ENCODE measurements at regions not wholly inside any gene's neighbourhood (a gene's known extent, or its start where the extent isn't known, plus 50 kb on each side); places are given as distances from the start of the nearest gene placed in this dataset.
"Not testable (repeated sequence)": the region's sequence is repeated elsewhere in the genome, so short reads cannot be mapped to it uniquely, and the experiment has no call there.

DNA sequence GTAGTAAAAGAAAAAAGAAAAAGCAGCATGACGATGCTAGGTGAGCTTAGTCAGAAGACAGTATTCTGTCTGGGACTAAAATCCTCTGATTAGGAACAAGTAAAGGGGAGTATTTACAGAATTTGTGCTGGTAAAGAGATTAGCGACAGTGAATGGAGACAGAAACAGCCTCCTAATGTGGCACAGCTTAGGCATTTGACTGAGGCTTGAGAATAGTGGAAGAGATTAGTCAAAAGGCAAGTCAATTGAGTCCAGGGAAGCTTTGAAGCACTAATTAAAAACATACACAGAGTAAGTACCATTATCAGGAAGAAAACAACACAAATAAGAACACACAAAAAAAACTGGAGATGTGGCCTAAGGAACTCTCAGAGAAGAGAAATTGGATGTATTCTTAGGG is 131.9 kb upstream of the CLEC14A start:
- Mint-ChIP-seq H3K4me1 (no peaks in the 10 kb centered on the region), H3K27ac (no peak overlapping the region), H3K27me3 (peaks cover 1% of the 10 kb centered on the region), H3K4me3 (no peak overlapping the region), H3K36me3 (ENCODE audit: low read depth) (no peaks in the 10 kb centered on the region), H3K9me3 (no peaks in the 10 kb centered on the region)
- DNase-seq (no peak), ATAC-seq (no peak)

DNA sequence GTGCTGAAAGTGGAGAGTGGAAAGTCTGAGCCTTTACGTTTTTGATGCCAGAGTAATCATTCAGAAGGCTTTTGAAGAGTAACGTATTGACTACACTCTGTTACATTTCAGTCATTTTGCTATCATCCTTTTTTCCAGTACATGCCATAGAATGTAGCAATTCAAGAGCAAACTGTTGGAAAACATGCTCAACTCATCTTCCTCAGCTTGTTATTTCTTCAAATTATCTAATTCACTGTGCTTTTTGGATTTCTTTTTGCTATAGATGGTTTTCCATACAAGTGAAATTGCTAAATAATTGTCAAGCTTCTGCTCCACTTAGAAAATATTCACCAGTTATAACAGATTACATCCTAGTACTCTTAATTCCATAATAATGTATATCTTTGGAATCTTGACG is 129.9 kb upstream of the CLEC14A start:
- no peaks in the 10 kb centered on the region for H3K27me3 Mint-ChIP-seq
- H3K4me3 Mint-ChIP-seq, result no peak overlapping the region
- no peaks in the 10 kb centered on the region for H3K36me3 Mint-ChIP-seq (ENCODE audit: low read depth)
- ATAC-seq (no peak), DNase-seq (no peak)
- H3K9me3 Mint-ChIP-seq, result no peaks in the 10 kb centered on the region
- no peaks in the 10 kb centered on the region for H3K4me1 Mint-ChIP-seq
- no peak overlapping the region for H3K27ac Mint-ChIP-seq

DNA sequence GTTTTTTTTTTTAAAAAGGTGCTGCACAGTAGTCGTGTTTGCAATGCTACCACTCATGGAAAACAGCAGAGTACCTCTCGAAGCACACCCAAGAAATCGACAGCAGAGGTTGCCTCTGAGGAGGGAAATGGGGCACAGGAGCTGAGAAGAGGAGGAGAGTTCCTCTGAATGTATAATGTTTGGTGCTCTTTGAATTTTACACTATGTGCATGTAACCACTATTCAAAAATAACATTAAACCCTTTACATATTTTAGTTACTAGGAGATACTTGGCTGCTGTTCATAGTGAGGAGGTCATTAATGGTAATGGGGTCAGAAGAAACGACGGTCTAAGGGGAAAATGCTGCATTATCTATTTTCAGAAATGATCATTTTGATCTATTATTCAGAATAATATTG is 129.4 kb upstream of the CLEC14A start:
- DNase-seq (no peak), ATAC-seq (no peak)
- H3K4me1 Mint-ChIP-seq, result no peaks in the 10 kb centered on the region
- H3K27me3 Mint-ChIP-seq, result no peaks in the 10 kb centered on the region
- H3K36me3 Mint-ChIP-seq (ENCODE audit: low read depth), result no peaks in the 10 kb centered on the region
- H3K4me3 Mint-ChIP-seq, result no peak overlapping the region
- no peaks in the 10 kb centered on the region for H3K9me3 Mint-ChIP-seq
- no peak overlapping the region for H3K27ac Mint-ChIP-seq

DNA sequence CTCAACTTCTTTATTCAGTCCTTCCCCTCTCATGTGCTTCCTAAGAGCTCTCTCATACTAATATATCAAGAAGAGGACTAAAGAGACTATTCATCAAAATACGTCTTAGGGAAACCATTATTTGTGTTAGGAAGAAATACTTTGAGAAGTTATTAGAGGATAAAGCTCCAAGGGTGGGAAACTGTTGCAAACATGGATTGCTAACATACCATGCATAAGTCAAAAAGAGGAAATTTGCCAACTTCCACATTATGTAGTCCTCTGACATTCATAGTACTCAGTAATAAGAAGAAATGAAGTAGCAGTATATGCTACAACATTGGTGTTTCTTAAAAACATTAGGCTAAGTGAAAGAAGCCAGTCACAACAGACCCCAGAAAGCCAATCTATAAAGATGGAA is 128.8 kb upstream of the CLEC14A start:
- H3K27ac Mint-ChIP-seq, result no peak overlapping the region
- DNase-seq, result no peak
- H3K4me1 Mint-ChIP-seq, result no peaks in the 10 kb centered on the region
- no peaks in the 10 kb centered on the region for H3K36me3 Mint-ChIP-seq (ENCODE audit: low read depth)
- H3K9me3 Mint-ChIP-seq, result no peaks in the 10 kb centered on the region
- ATAC-seq, result no peak
- H3K27me3 Mint-ChIP-seq, result no peaks in the 10 kb centered on the region
- H3K4me3 Mint-ChIP-seq, result no peak overlapping the region

DNA sequence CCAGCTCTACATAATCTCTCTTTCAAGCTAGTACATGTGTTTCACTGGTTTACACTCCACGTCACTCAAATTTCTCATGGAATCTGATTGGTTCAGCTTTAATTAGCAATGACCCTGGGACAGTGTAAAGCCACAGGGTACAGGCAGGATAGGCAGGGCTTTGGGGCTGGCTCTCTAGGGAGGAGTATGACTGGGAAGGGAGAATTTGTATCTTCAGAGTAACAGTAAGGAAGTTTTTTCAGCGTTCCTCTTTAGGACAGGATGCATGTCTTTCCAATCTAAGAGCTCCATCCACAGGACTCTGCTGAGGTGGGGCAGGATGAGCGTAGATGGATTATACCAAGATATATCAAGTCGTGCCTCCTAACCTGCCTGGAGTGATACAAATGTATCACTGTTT is 112.0 kb upstream of the CLEC14A start:
- no peak overlapping the region for H3K27ac Mint-ChIP-seq
- H3K36me3 Mint-ChIP-seq (ENCODE audit: low read depth), result no peaks in the 10 kb centered on the region
- ATAC-seq (no peak), DNase-seq (no peak)
- no peak overlapping the region for H3K4me3 Mint-ChIP-seq
- H3K4me1 Mint-ChIP-seq, result no peaks in the 10 kb centered on the region
- no peaks in the 10 kb centered on the region for H3K27me3 Mint-ChIP-seq
- H3K9me3 Mint-ChIP-seq, result no peaks in the 10 kb centered on the region

DNA sequence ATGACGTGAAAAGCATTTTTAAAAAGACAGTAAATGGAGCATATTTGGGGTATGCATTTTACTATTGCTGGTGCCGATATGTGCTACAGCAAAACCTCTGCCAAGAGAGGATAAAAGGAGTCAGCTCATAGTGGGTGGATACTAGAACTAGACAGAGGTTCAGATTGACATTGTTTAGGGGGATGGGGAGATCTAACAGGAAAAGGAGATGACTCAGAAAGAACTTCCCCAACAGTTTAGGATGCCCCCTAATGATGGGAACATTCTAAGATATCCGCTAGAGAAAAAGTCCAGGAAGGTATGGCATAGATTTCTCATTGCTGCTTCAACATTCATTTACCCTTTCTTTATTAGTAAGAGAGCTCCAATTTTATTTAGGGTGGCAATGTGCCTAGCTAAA is 110.5 kb upstream of the CLEC14A start:
- DNase-seq (no peak), ATAC-seq (no peak)
- no peaks in the 10 kb centered on the region for H3K36me3 Mint-ChIP-seq (ENCODE audit: low read depth)
- no peaks in the 10 kb centered on the region for H3K4me1 Mint-ChIP-seq
- H3K27ac Mint-ChIP-seq, result no peak overlapping the region
- H3K27me3 Mint-ChIP-seq, result no peaks in the 10 kb centered on the region
- H3K9me3 Mint-ChIP-seq, result no peaks in the 10 kb centered on the region
- no peak overlapping the region for H3K4me3 Mint-ChIP-seq

DNA sequence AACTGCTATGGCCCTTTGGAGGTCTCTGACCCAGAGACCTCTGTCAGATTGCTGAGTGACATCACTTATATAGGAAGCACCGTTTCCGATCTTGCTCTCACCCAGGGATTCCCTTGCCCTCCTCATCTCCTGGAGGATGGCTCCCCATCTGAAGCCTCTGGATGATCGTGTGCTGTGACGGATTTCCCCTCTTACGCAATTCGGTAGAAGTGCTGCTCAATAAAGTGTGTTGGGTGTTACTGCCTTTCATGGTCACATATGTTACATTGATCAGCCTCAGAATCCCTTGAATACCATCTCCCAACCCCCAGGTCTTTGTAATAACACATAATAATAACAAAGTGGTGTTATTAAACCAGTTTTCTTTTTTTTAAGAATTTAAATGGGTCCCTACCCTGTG is 107.3 kb upstream of the CLEC14A start:
- Mint-ChIP-seq H3K9me3 (peaks cover 10% of the 10 kb centered on the region), H3K27me3 (peaks cover 2% of the 10 kb centered on the region), H3K4me1 (no peaks in the 10 kb centered on the region), H3K36me3 (ENCODE audit: low read depth) (no peaks in the 10 kb centered on the region), H3K4me3 (no peak overlapping the region), H3K27ac (no peak overlapping the region)
- ATAC-seq (no peak), DNase-seq (no peak)

DNA sequence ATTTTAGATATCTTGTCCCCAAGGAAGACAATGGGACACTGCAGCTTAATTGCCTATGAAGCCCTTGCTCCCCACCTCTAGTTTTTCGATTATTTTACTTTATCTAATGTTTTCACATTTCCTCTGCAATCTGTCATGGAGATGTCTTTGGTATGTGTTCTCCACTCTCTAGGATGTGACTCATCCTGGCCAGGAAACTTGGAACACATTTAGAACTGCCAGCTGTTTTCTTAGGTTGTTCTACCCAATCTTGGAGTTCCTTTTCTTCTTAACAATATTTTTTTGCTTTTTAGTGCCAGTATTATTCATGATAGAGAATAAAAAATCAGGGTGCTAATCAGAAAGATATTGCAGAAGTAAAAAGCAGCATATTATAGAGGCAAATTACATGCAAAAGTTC is 101.7 kb upstream of the CLEC14A start:
- Mint-ChIP-seq H3K27ac (no peak overlapping the region), H3K27me3 (peaks cover 2% of the 10 kb centered on the region), H3K4me1 (no peaks in the 10 kb centered on the region), H3K9me3 (peaks cover 17% of the 10 kb centered on the region), H3K36me3 (ENCODE audit: low read depth) (no peaks in the 10 kb centered on the region), H3K4me3 (no peak overlapping the region)
- no peak for ATAC-seq
- no peak for DNase-seq

DNA sequence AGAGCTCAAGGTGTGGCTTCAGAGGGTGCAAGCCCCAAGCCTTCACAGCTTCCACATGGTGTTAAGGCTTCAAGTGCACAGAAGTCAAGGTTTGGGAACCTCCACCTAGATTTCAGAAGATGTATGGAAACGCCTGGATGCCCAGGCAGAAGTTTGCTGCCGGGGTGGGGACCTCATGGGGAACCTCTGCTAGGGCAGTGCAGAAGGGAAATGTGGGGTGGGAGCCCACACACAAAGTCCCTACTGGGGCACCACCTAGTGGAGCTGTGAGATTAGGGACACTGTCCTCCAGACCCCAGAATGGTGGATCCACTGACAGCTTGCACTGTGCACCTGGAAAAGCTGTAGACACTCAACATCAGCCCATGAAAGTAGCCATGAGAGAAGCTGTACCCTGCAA is 99.6 kb upstream of the CLEC14A start:
- ATAC-seq; H3K4me1 Mint-ChIP-seq; H3K27ac Mint-ChIP-seq; H3K36me3 Mint-ChIP-seq (ENCODE audit: low read depth); H3K27me3 Mint-ChIP-seq; H3K4me3 Mint-ChIP-seq; DNase-seq: not testable (repeated sequence)
- peaks cover 17% of the 10 kb centered on the region for H3K9me3 Mint-ChIP-seq

DNA sequence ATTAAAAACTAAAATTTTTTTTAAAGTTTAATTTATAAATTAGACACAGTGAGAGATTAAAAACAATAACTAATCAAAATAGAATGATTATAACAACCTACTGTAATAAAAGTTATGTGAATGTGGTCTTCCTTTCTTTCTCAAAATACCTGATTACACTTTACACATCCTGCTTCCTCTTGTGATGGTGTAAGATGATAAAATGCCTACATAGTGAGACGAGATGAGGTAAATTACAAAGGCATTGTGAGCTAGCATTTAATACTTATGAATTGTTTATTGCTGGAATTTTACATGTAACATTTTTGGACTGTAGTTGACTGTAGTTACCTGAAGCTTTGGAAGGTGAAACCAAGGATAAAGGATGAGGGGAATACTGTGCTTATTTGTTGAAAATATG is 94.2 kb upstream of the CLEC14A start:
- H3K4me3 Mint-ChIP-seq, result no peak overlapping the region
- no peaks in the 10 kb centered on the region for H3K4me1 Mint-ChIP-seq
- ATAC-seq (no peak), DNase-seq (no peak)
- no peaks in the 10 kb centered on the region for H3K36me3 Mint-ChIP-seq (ENCODE audit: low read depth)
- H3K27me3 Mint-ChIP-seq, result no peaks in the 10 kb centered on the region
- H3K9me3 Mint-ChIP-seq, result peaks cover 11% of the 10 kb centered on the region
- H3K27ac Mint-ChIP-seq, result no peak overlapping the region

DNA sequence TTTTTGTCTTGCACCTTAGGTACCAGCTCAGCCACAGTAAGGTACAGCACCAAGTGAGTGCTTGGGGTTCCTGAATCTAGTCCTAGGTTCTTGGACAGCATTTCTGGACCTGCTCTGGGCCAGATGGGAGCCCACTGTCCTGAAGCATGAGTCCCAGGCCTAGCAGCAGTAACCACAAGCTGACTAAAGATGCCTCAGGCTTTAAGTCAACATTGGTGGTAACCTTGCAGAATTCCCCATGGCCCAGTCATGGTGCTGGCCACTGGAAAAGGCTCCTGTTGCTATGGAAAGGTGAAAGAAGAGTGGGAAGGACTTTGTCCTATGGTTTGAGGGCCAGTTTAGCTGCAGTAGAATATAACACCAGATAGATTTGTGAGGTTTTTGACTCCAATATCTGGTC is 86.9 kb upstream of the CLEC14A start:
- H3K9me3 Mint-ChIP-seq, result no peaks in the 10 kb centered on the region
- H3K4me3 Mint-ChIP-seq, result no peak overlapping the region
- no peak overlapping the region for H3K27ac Mint-ChIP-seq
- H3K36me3 Mint-ChIP-seq (ENCODE audit: low read depth), result no peaks in the 10 kb centered on the region
- no peaks in the 10 kb centered on the region for H3K4me1 Mint-ChIP-seq
- H3K27me3 Mint-ChIP-seq, result peaks cover 7% of the 10 kb centered on the region
- ATAC-seq (no peak), DNase-seq (no peak)

DNA sequence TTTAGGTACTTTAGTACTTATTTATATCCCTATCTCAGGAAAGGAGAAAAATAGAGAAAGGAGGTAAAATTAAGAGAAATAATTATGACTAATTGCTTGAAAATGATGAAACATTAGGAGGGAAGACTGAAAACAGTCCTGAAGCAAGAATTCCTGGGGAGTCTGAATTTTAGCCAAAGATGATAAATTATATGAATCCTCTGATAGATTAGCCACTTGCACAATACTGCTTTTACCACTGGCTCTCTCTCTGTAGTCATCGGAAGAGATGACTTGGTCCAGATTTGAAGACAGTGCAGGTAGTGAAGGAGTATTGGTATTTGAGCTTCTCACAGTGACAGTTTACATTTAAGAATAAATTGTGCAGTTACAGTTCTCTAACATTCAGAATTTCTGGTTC is 83.8 kb upstream of the CLEC14A start:
- no peaks in the 10 kb centered on the region for H3K36me3 Mint-ChIP-seq (ENCODE audit: low read depth)
- H3K27me3 Mint-ChIP-seq, result peaks cover 7% of the 10 kb centered on the region
- no peak overlapping the region for H3K27ac Mint-ChIP-seq
- H3K4me3 Mint-ChIP-seq, result no peak overlapping the region
- ATAC-seq (no peak), DNase-seq (no peak)
- H3K9me3 Mint-ChIP-seq, result no peaks in the 10 kb centered on the region
- H3K4me1 Mint-ChIP-seq, result no peaks in the 10 kb centered on the region

DNA sequence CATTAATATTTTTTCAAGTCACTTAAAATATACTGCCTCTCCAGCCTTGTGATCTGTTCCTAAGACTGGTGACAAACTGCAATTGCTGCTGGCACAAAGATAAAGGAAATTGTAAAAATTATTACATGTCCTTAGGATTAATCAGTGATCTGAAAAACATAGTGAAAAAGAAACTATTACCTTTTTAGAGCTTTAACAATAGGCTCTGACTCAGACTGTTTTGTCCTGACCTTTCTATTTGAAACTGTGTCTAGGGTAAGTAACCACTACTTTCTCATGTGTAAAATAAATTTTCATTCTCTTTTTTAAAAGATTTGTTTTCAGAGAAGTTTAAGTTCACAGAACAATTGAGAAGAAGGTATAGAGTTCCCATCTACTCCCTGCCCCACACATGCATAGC is 80.4 kb upstream of the CLEC14A start:
- no peak overlapping the region for H3K4me3 Mint-ChIP-seq
- DNase-seq (no peak), ATAC-seq (no peak)
- peaks cover 3% of the 10 kb centered on the region for H3K27me3 Mint-ChIP-seq
- H3K27ac Mint-ChIP-seq, result no peak overlapping the region
- no peaks in the 10 kb centered on the region for H3K4me1 Mint-ChIP-seq
- H3K9me3 Mint-ChIP-seq, result no peaks in the 10 kb centered on the region
- no peaks in the 10 kb centered on the region for H3K36me3 Mint-ChIP-seq (ENCODE audit: low read depth)

DNA sequence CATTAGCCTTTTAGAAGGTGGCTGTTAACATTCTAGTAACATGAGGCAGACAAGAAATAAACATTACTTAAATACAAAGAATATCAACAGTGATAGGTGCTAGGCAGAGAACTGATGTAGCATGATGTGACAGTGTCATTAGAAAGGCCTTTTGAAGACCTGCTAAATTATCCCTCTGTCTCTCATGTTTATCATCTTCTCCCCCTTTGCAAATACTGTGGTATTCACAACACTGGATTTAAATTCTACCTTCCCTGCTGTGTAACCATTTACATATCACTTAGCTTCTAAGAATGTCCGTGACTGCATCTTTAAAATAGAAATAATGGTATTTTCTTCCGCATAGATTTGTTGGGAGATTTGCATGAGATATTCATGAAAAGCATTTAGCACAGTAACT is 74.4 kb upstream of the CLEC14A start:
- Mint-ChIP-seq H3K27ac (no peak overlapping the region), H3K9me3 (no peaks in the 10 kb centered on the region), H3K36me3 (ENCODE audit: low read depth) (no peaks in the 10 kb centered on the region), H3K4me3 (no peak overlapping the region), H3K4me1 (no peaks in the 10 kb centered on the region), H3K27me3 (peaks cover 4% of the 10 kb centered on the region)
- ATAC-seq (no peak), DNase-seq (no peak)

DNA sequence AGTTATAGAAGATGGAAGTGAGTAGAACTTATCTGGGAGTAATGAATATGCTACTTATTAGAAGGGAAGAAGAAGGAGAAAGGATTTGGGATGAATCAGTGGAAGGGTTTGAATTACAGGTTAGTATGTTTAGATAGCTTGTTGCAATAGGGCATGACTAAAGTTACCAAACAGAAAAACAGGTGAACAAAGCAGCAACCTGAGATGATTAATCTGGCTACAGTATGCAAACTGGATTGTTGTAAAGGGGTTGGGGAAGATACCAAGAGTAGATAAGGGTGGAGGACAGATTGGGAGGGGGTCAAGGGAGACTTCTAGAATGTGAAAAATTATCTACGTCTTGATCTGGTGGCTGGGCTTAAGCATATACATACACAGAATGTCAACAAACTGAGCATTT is 73.4 kb upstream of the CLEC14A start:
- peaks cover 4% of the 10 kb centered on the region for H3K27me3 Mint-ChIP-seq
- no peak overlapping the region for H3K27ac Mint-ChIP-seq
- DNase-seq, result no peak
- H3K4me1 Mint-ChIP-seq, result no peaks in the 10 kb centered on the region
- no peaks in the 10 kb centered on the region for H3K9me3 Mint-ChIP-seq
- no peaks in the 10 kb centered on the region for H3K36me3 Mint-ChIP-seq (ENCODE audit: low read depth)
- no peak for ATAC-seq
- no peak overlapping the region for H3K4me3 Mint-ChIP-seq

DNA sequence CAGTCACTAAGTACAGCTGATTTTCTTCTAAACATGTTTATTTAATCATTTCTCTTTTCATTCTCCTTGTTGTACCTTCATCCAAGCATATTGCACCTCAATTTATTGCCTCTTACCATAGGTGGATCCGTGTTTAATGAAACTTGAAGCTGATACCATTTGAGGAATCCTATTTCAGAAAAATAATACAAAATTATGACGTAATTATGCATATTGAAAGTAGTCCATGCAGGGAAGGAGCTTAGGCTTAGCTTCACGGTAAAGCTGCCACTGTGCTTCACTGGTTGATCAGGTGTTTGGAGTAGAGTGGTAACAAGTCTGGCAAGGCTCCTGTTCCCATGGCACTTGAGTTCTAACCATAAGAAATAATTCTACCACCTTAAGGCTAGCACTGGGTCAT is 61.0 kb upstream of the CLEC14A start:
- no peaks in the 10 kb centered on the region for H3K36me3 Mint-ChIP-seq (ENCODE audit: low read depth)
- DNase-seq, result no peak
- ATAC-seq, result no peak
- H3K4me1 Mint-ChIP-seq, result no peaks in the 10 kb centered on the region
- no peak overlapping the region for H3K27ac Mint-ChIP-seq
- H3K27me3 Mint-ChIP-seq, result peaks cover 3% of the 10 kb centered on the region
- H3K9me3 Mint-ChIP-seq, result peaks cover 2% of the 10 kb centered on the region
- H3K4me3 Mint-ChIP-seq, result no peak overlapping the region
